ENCODE measurements at regions not wholly inside any gene's neighbourhood (a gene's known extent, or its start where the extent isn't known, plus 50 kb on each side); places are given as distances from the start of the nearest gene placed in this dataset.

DNA sequence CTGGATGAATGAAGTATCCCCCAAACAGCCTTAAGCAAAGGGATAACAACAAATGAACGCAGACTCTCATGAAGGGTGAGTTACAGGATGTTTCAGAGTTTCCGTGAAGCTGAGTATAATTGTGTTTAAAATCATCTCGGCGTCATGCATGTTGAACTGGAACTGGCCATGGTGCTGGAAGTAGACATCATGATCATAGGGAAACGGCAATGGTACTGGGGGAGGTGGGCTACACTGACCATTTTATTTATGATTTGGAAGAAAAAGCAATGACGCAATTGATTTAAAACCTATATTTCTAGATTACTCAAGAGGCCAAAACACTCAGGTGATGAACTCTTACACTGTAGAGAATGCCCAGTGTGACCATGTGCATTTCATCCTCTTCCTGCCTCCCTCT lies 387.9 kb upstream of the MYT1L start:
- TF ChIP-seq, protein P1, sequence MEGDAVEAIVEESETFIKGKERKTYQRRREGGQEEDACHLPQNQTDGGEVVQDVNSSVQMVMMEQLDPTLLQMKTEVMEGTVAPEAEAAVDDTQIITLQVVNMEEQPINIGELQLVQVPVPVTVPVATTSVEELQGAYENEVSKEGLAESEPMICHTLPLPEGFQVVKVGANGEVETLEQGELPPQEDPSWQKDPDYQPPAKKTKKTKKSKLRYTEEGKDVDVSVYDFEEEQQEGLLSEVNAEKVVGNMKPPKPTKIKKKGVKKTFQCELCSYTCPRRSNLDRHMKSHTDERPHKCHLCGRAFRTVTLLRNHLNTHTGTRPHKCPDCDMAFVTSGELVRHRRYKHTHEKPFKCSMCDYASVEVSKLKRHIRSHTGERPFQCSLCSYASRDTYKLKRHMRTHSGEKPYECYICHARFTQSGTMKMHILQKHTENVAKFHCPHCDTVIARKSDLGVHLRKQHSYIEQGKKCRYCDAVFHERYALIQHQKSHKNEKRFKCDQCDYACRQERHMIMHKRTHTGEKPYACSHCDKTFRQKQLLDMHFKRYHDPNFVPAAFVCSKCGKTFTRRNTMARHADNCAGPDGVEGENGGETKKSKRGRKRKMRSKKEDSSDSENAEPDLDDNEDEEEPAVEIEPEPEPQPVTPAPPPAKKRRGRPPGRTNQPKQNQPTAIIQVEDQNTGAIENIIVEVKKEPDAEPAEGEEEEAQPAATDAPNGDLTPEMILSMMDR (IDR thresholded peaks at IDR 0.05 in 2 of 3, conservative IDR thresholded peaks at IDR 0.05 in 1 of 3; ENCODE audit: insufficient read depth in 2 of 3, low read depth in 1 of 3, low read length in 3 of 3): no peak
- no peak for TF ChIP-seq PHB2 (IDR thresholded peaks at IDR 0.05; ENCODE audit: low read depth)
- TF ChIP-seq, protein P2, sequence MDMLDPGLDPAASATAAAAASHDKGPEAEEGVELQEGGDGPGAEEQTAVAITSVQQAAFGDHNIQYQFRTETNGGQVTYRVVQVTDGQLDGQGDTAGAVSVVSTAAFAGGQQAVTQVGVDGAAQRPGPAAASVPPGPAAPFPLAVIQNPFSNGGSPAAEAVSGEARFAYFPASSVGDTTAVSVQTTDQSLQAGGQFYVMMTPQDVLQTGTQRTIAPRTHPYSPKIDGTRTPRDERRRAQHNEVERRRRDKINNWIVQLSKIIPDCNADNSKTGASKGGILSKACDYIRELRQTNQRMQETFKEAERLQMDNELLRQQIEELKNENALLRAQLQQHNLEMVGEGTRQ (CRISPR knock-in tag; IDR thresholded peaks at IDR 0.05): no peak
- no peak for TF ChIP-seq KLF13 (tag; IDR thresholded peaks at IDR 0.05; ENCODE audit: borderline replicate concordance, low read depth)
- TF ChIP-seq, protein P3, sequence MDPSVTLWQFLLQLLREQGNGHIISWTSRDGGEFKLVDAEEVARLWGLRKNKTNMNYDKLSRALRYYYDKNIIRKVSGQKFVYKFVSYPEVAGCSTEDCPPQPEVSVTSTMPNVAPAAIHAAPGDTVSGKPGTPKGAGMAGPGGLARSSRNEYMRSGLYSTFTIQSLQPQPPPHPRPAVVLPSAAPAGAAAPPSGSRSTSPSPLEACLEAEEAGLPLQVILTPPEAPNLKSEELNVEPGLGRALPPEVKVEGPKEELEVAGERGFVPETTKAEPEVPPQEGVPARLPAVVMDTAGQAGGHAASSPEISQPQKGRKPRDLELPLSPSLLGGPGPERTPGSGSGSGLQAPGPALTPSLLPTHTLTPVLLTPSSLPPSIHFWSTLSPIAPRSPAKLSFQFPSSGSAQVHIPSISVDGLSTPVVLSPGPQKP (CRISPR knock-in tag; IDR thresholded peaks at IDR 0.05): no peak
- no peak for TF ChIP-seq POLR2A (conservative IDR thresholded peaks at IDR 0.05)
- TF ChIP-seq, protein P4, sequence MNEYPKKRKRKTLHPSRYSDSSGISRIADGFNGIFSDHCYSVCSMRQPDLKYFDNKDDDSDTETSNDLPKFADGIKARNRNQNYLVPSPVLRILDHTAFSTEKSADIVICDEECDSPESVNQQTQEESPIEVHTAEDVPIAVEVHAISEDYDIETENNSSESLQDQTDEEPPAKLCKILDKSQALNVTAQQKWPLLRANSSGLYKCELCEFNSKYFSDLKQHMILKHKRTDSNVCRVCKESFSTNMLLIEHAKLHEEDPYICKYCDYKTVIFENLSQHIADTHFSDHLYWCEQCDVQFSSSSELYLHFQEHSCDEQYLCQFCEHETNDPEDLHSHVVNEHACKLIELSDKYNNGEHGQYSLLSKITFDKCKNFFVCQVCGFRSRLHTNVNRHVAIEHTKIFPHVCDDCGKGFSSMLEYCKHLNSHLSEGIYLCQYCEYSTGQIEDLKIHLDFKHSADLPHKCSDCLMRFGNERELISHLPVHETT (CRISPR knock-in tag; conservative IDR thresholded peaks at IDR 0.05 in 1 of 2, IDR thresholded peaks at IDR 0.05 in 1 of 2): no peak
- TF ChIP-seq PRPF4 (IDR thresholded peaks at IDR 0.05; ENCODE audit: insufficient read depth, low read depth, low read length, poor library complexity, severe bottlenecking): no peak
- TF ChIP-seq MAFG (tag; conservative IDR thresholded peaks at IDR 0.05): no peak
- TF ChIP-seq, protein P5, sequence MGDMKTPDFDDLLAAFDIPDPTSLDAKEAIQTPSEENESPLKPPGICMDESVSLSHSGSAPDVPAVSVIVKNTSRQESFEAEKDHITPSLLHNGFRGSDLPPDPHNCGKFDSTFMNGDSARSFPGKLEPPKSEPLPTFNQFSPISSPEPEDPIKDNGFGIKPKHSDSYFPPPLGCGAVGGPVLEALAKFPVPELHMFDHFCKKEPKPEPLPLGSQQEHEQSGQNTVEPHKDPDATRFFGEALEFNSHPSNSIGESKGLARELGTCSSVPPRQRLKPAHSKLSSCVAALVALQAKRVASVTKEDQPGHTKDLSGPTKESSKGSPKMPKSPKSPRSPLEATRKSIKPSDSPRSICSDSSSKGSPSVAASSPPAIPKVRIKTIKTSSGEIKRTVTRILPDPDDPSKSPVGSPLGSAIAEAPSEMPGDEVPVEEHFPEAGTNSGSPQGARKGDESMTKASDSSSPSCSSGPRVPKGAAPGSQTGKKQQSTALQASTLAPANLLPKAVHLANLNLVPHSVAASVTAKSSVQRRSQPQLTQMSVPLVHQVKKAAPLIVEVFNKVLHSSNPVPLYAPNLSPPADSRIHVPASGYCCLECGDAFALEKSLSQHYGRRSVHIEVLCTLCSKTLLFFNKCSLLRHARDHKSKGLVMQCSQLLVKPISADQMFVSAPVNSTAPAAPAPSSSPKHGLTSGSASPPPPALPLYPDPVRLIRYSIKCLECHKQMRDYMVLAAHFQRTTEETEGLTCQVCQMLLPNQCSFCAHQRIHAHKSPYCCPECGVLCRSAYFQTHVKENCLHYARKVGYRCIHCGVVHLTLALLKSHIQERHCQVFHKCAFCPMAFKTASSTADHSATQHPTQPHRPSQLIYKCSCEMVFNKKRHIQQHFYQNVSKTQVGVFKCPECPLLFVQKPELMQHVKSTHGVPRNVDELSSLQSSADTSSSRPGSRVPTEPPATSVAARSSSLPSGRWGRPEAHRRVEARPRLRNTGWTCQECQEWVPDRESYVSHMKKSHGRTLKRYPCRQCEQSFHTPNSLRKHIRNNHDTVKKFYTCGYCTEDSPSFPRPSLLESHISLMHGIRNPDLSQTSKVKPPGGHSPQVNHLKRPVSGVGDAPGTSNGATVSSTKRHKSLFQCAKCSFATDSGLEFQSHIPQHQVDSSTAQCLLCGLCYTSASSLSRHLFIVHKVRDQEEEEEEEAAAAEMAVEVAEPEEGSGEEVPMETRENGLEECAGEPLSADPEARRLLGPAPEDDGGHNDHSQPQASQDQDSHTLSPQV (IDR thresholded peaks at IDR 0.05): no peak

Data from K562 (cell line).